HEK293 (cell line): ENCODE measurements at regions not wholly inside any gene's neighbourhood (a gene's known extent, or its start where the extent isn't known, plus 50 kb on each side); places are given as distances from the start of the nearest gene placed in this dataset.

Experiments
- CTCF ChIA-PET: fragments of 350-600 bp; formaldehyde crosslinking; extraction: SDS; loops from one replicate; lab custom pipeline; 2021; ENCODE audit warnings: antibody characterized with exemption; lab: Yijun Ruan, JAX
- POLR2A ChIA-PET: fragments of 300-600 bp; formaldehyde crosslinking; extraction: SDS; loops from one replicate; lab custom pipeline; 2020; ENCODE audit warnings: antibody characterized with exemption, inconsistent platforms; lab: Yijun Ruan, JAX
- H3K27ac ChIP-seq: fragments of 200-500 bp; sonication (Bioruptor generic); 2 replicates; pipeline ENCODE4 v1.5.1; 2014; ENCODE audit warnings: low read depth, low read length, control low read depth, inconsistent platforms; ENCODE audit errors: extremely low read depth
- H3K36me3 ChIP-seq, 2 experiments: fragments of 200-500 bp in 1 of 2; sonication (Bioruptor generic) in 1 of 2; 1 replicate in 1 of 2; 2 replicates in 1 of 2; pipeline ENCODE4 v1.5.1; 2014 to 2017; ENCODE audit warnings: inconsistent platforms in 2 of 2, low read length in 2 of 2; ENCODE audit not compliant: control insufficient read depth in 2 of 2, insufficient read depth in 1 of 2
- H3K4me1 ChIP-seq: fragments of 200-500 bp; sonication (Bioruptor generic); 2 replicates; pipeline ENCODE4 v1.5.1; 2014; ENCODE audit warnings: mild to moderate bottlenecking, low read length, inconsistent platforms; ENCODE audit not compliant: control insufficient read depth, insufficient read depth
- H3K4me3 ChIP-seq: 2 replicates; pipeline ENCODE4 v1.5.1; 2011; ENCODE audit warnings: low read depth, mild to moderate bottlenecking, control low read depth, low read length, moderate library complexity
- H3K9me3 ChIP-seq: fragments of 200-500 bp; sonication (Bioruptor generic); 2 replicates; pipeline ENCODE4 v1.5.1; 2014; ENCODE audit warnings: low read depth, low read length, inconsistent platforms; ENCODE audit not compliant: control insufficient read depth, insufficient read depth
- FEZF1 ChIP-seq: fragments of 450-650 bp; formaldehyde crosslinking; IDR thresholded peaks from 2 replicates; pipeline ENCODE4 v1.5.1; 2016; ENCODE audit warnings: missing biosample characterization, missing genetic modification characterization
- HOXD13 ChIP-seq: sonication (generic); formaldehyde crosslinking; IDR thresholded peaks from 2 replicates; pipeline ENCODE4 v1.8.0; 2022; ENCODE audit warnings: missing genetic modification reagents, borderline replicate concordance
- KLF9 ChIP-seq: fragments of 450-650 bp; formaldehyde crosslinking; IDR thresholded peaks from 2 replicates; pipeline ENCODE4 v1.5.1; 2016; ENCODE audit warnings: missing biosample characterization, missing genetic modification characterization, low read depth
- MYNN ChIP-seq: fragments of 450-650 bp; formaldehyde crosslinking; IDR thresholded peaks from 2 replicates; pipeline ENCODE4 v1.5.1; 2016; ENCODE audit warnings: missing biosample characterization, missing genetic modification characterization, borderline replicate concordance
- MZF1 ChIP-seq: fragments of 450-650 bp; formaldehyde crosslinking; IDR thresholded peaks from 2 replicates; pipeline ENCODE4 v1.5.1; 2017; ENCODE audit warnings: missing biosample characterization, missing genetic modification characterization, borderline replicate concordance
- RBAK ChIP-seq: fragments of 450-650 bp; formaldehyde crosslinking; IDR thresholded peaks from 2 replicates; pipeline ENCODE4 v1.5.1; 2016; ENCODE audit warnings: missing biosample characterization, missing genetic modification characterization
- SP2 ChIP-seq: fragments of 450-650 bp; formaldehyde crosslinking; IDR thresholded peaks from 2 replicates; pipeline ENCODE4 v1.5.1; 2016; ENCODE audit warnings: missing biosample characterization, missing genetic modification characterization
- SP7 ChIP-seq: fragments of 450-650 bp; formaldehyde crosslinking; IDR thresholded peaks from 2 replicates; pipeline ENCODE4 v1.5.1; 2016; ENCODE audit warnings: missing biosample characterization, missing genetic modification characterization
- TCF7L2 ChIP-seq: IDR thresholded peaks from 2 replicates; pipeline ENCODE4 v1.6.1; 2011; ENCODE audit warnings: low read depth, mild to moderate bottlenecking, inconsistent platforms, low read length, moderate library complexity, borderline replicate concordance
- ZBTB1 ChIP-seq: fragments of 450-650 bp; formaldehyde crosslinking; IDR thresholded peaks from 2 replicates; pipeline ENCODE4 v1.5.1; 2016; ENCODE audit warnings: missing biosample characterization, missing genetic modification characterization
- ZBTB17 ChIP-seq: fragments of 450-650 bp; formaldehyde crosslinking; IDR thresholded peaks from 2 replicates; pipeline ENCODE4 v1.5.1; 2016; ENCODE audit warnings: missing biosample characterization, missing genetic modification characterization
- ZFP41 ChIP-seq: fragments of 450-650 bp; formaldehyde crosslinking; IDR thresholded peaks from 2 replicates; pipeline ENCODE4 v1.5.1; 2016; ENCODE audit warnings: missing biosample characterization, missing genetic modification characterization, borderline replicate concordance
- ZFP69B ChIP-seq: fragments of 450-650 bp; formaldehyde crosslinking; IDR thresholded peaks from 2 replicates; pipeline ENCODE4 v1.5.1; 2016; ENCODE audit warnings: missing biosample characterization, missing genetic modification characterization
- ZNF155 ChIP-seq: fragments of 450-650 bp; formaldehyde crosslinking; IDR thresholded peaks from 2 replicates; pipeline ENCODE4 v1.5.1; 2016; ENCODE audit warnings: missing biosample characterization, missing genetic modification characterization
- ZNF18 ChIP-seq: fragments of 450-650 bp; formaldehyde crosslinking; IDR thresholded peaks from 2 replicates; pipeline ENCODE4 v1.5.1; 2016; ENCODE audit warnings: missing biosample characterization, missing genetic modification characterization
- ZNF19 ChIP-seq: fragments of 450-650 bp; formaldehyde crosslinking; IDR thresholded peaks from 2 replicates; pipeline ENCODE4; 2016; ENCODE audit warnings: missing biosample characterization, missing genetic modification characterization, low read depth
- ZNF202 ChIP-seq: fragments of 450-650 bp; formaldehyde crosslinking; IDR thresholded peaks from 2 replicates; pipeline ENCODE4 v1.5.1; 2016; ENCODE audit warnings: missing biosample characterization, missing genetic modification characterization, borderline replicate concordance
- ZNF335 ChIP-seq: fragments of 450-650 bp; formaldehyde crosslinking; conservative IDR thresholded peaks from 2 replicates; pipeline ENCODE4 v1.5.1; 2016; ENCODE audit warnings: missing biosample characterization, missing genetic modification characterization
- ZNF341 ChIP-seq: fragments of 450-650 bp; formaldehyde crosslinking; IDR thresholded peaks from 2 replicates; pipeline ENCODE4; 2016; ENCODE audit warnings: low read depth, missing biosample characterization, missing genetic modification characterization
- ZNF501 ChIP-seq: fragments of 450-650 bp; formaldehyde crosslinking; IDR thresholded peaks from 2 replicates; pipeline ENCODE4 v1.5.1; 2016; ENCODE audit warnings: missing biosample characterization, missing genetic modification characterization
- ZNF529 ChIP-seq: fragments of 450-650 bp; formaldehyde crosslinking; IDR thresholded peaks from 2 replicates; pipeline ENCODE4 v1.5.1; 2017; ENCODE audit warnings: missing genetic modification characterization, missing biosample characterization; ENCODE audit not compliant: insufficient replicate concordance
- ZNF530 ChIP-seq: fragments of 450-650 bp; formaldehyde crosslinking; IDR thresholded peaks from 2 replicates; pipeline ENCODE4 v1.5.1; 2016; ENCODE audit warnings: low read depth, missing biosample characterization, missing genetic modification characterization
- ZNF580 ChIP-seq: fragments of 450-650 bp; formaldehyde crosslinking; IDR thresholded peaks from 2 replicates; pipeline ENCODE4 v1.5.1; 2016; ENCODE audit warnings: missing biosample characterization, missing genetic modification characterization
- ZNF626 ChIP-seq: fragments of 450-650 bp; sonication (Bioruptor Pico); formaldehyde crosslinking; IDR thresholded peaks from 2 replicates; pipeline ENCODE4 v1.5.1; 2018; ENCODE audit warnings: missing biosample characterization, missing genetic modification characterization, inconsistent platforms
- ZNF692 ChIP-seq: fragments of 450-650 bp; formaldehyde crosslinking; IDR thresholded peaks from 2 replicates; pipeline ENCODE4 v1.5.1; 2016; ENCODE audit warnings: missing biosample characterization, missing genetic modification characterization
- ZNF707 ChIP-seq: fragments of 450-650 bp; formaldehyde crosslinking; IDR thresholded peaks from 2 replicates; pipeline ENCODE4 v1.5.1; 2016; ENCODE audit warnings: missing biosample characterization, missing genetic modification characterization
- ZNF747 ChIP-seq: fragments of 450-650 bp; formaldehyde crosslinking; IDR thresholded peaks from 2 replicates; pipeline ENCODE4 v1.5.1; 2016; ENCODE audit warnings: missing biosample characterization, missing genetic modification characterization
- ZNF76 ChIP-seq: fragments of 450-650 bp; formaldehyde crosslinking; IDR thresholded peaks from 2 replicates; pipeline ENCODE4; 2016; ENCODE audit warnings: low read depth, missing biosample characterization, missing genetic modification characterization, borderline replicate concordance
- ZNF777 ChIP-seq: fragments of 450-650 bp; formaldehyde crosslinking; IDR thresholded peaks from 2 replicates; pipeline ENCODE4 v1.5.1; 2017; ENCODE audit warnings: missing biosample characterization, missing genetic modification characterization, borderline replicate concordance
- ZNF785 ChIP-seq: fragments of 450-650 bp; formaldehyde crosslinking; IDR thresholded peaks from 2 replicates; pipeline ENCODE4 v1.5.1; 2016; ENCODE audit warnings: missing biosample characterization, missing genetic modification characterization
- ZNF792 ChIP-seq: fragments of 450-650 bp; formaldehyde crosslinking; IDR thresholded peaks from 2 replicates; pipeline ENCODE4 v1.5.1; 2016; ENCODE audit warnings: missing biosample characterization, missing genetic modification characterization
- ZSCAN18 ChIP-seq: fragments of 450-650 bp; formaldehyde crosslinking; IDR thresholded peaks from 2 replicates; pipeline ENCODE4 v1.5.1; 2016; ENCODE audit warnings: missing biosample characterization, missing genetic modification characterization

GRCh38 chr1:191460234-191460633, 698.0 kb upstream of the RGS18 start:
- Histone ChIP-seq H3K4me1 (no peaks in the 10 kb centered on the region), H3K27ac (no peak overlapping the region), H3K4me3 (no peak overlapping the region), H3K36me3 (no peaks in the 10 kb centered on the region), H3K9me3 (no peaks in the 10 kb centered on the region)
- CTCF ChIA-PET, result interaction anchor here (0.6 kb wide), 1 partner anchor 767 kb away, joined by 4 read pairs; no protein-coding TSS in a partner anchor
- POLR2A ChIA-PET, result no interaction called here
- TF ChIP-seq ZNF777 (tag by site-specific recombination), result no peak
- TF ChIP-seq SP7 (tag by site-specific recombination), result no peak
- TF ChIP-seq ZNF580 (tag by site-specific recombination), result no peak
- no peak for TF ChIP-seq ZNF529 (tag by site-specific recombination)
- TF ChIP-seq SP2 (tag by site-specific recombination), result no peak
- no peak for TF ChIP-seq KLF9 (tag by site-specific recombination)
- no peak for TF ChIP-seq FEZF1
- no peak for TF ChIP-seq ZNF501 (tag by site-specific recombination)
- no peak for TF ChIP-seq MYNN
- no peak for TF ChIP-seq ZBTB1 (tag by site-specific recombination)

- H3K4me1 ChIP-seq, result no peaks in the 10 kb centered on the region
- no peak overlapping the region for H3K27ac ChIP-seq
- no peaks in the 10 kb centered on the region for H3K36me3 ChIP-seq
- POLR2A ChIA-PET, result no interaction called here
- CTCF ChIA-PET, result interaction anchor here (0.6 kb wide), 1 partner anchor 30 kb away, joined by 3 read pairs; no protein-coding TSS in a partner anchor
- no peak for TF ChIP-seq MZF1 (tag by site-specific recombination)
- no peak for TF ChIP-seq SP2 (tag by site-specific recombination)
- TF ChIP-seq ZNF18, result no peak
- no peak for TF ChIP-seq ZNF202
- no peak for TF ChIP-seq ZNF155 (tag by site-specific recombination)
- no peak for TF ChIP-seq RBAK
- no peak for TF ChIP-seq ZNF626 (tag by site-specific recombination)
- no peak for TF ChIP-seq ZNF747 (tag by site-specific recombination)
- no peak for TF ChIP-seq ZNF76
- TF ChIP-seq ZFP69B (tag by site-specific recombination), result no peak
- no peak for TF ChIP-seq ZNF692
- H3K9me3 ChIP-seq, result no peaks in the 10 kb centered on the region
- H3K4me3 ChIP-seq, result no peak overlapping the region
Measured at GRCh38 chr1:191483988-191484387, 674.3 kb upstream of the RGS18 start.

GRCh38 chr1:191490303-191490702, 668.0 kb upstream of the RGS18 start:
- Histone ChIP-seq H3K27ac (no peak overlapping the region), H3K4me3 (no peak overlapping the region), H3K36me3 (no peaks in the 10 kb centered on the region), H3K4me1 (no peaks in the 10 kb centered on the region), H3K9me3 (no peaks in the 10 kb centered on the region)
- CTCF ChIA-PET, result no interaction called here
- POLR2A ChIA-PET, result no interaction called here
- TF ChIP-seq ZSCAN18 (tag by site-specific recombination) (no peak), ZFP41 (tag by site-specific recombination) (no peak), ZNF335 (tag by site-specific recombination) (no peak), ZNF19 (tag by site-specific recombination) (no peak), TCF7L2 (no peak), ZNF792 (tag by site-specific recombination) (no peak), HOXD13 (no peak), ZNF530 (tag by site-specific recombination) (no peak), ZNF707 (tag by site-specific recombination) (no peak), ZBTB17 (no peak), ZNF785 (tag by site-specific recombination) (no peak), ZNF341 (tag by site-specific recombination) (no peak)
